AG09319 (cell line): ENCODE measurements at regions not wholly inside any gene's neighbourhood (a gene's known extent, or its start where the extent isn't known, plus 50 kb on each side); places are given as distances from the start of the nearest gene placed in this dataset.

ENCODE experiments used
- DNase-seq: peaks from one replicate; pipeline ENCODE4 v3.0.0-alpha.2; 2010; ENCODE audit warnings: low read depth; ENCODE audit errors: extremely low read depth
- TF ChIP-seq, protein P1 (sequence below): IDR thresholded peaks from 2 replicates; pipeline ENCODE4 v1.5.1; 2011; ENCODE audit warnings: low read depth, mild to moderate bottlenecking, inconsistent platforms, low read length, moderate library complexity

DNA sequence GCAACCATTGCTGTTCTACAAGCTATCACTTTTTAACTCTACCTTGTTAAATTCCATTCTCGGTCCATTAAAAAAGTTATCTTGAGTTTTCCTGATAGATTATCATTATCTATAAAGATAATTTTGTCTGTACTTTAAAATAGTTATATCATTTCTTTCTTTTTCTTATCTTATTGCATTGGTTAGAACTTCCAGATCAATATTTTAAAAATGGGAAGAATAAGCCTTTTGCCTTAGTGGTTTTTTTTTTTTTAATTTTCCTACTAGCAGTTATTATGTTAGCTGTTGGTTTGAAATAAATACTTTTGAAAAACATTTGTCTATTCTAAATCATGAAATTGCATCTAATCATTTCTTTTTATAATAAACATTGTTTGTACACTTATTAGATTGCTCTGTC, 71.0 kb upstream of the ATF3 start:
- no peak for DNase-seq
- TF ChIP-seq, protein P1, sequence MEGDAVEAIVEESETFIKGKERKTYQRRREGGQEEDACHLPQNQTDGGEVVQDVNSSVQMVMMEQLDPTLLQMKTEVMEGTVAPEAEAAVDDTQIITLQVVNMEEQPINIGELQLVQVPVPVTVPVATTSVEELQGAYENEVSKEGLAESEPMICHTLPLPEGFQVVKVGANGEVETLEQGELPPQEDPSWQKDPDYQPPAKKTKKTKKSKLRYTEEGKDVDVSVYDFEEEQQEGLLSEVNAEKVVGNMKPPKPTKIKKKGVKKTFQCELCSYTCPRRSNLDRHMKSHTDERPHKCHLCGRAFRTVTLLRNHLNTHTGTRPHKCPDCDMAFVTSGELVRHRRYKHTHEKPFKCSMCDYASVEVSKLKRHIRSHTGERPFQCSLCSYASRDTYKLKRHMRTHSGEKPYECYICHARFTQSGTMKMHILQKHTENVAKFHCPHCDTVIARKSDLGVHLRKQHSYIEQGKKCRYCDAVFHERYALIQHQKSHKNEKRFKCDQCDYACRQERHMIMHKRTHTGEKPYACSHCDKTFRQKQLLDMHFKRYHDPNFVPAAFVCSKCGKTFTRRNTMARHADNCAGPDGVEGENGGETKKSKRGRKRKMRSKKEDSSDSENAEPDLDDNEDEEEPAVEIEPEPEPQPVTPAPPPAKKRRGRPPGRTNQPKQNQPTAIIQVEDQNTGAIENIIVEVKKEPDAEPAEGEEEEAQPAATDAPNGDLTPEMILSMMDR, result no peak

- TF ChIP-seq, protein P1, result no peak
- no peak for DNase-seq
These were observed 68.7 kb upstream of the ATF3 start for GRCh38 chr1:212539737-212540430.

DNA sequence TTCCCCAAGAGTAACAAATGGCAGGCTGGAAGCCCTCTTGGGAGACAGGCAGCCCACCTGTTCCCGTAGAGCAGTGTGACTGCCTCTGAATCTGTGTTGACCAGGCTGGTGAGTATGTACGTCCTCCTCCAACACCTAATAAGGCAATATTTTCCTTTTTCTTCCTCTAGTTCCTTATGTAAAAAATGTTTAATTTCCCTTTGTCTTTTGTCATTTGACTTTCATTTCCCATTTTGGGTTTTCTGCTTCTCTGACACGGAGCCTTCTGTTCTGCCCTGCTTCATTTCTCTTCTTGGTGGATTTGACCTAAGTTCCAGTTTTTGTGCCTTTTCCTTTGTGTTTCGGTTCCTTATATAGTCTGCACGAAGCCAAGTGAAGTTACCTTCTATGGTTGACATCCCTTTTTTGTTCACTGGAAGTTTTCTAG, 65.8 kb upstream of the ATF3 start:
- DNase-seq, result no peak
- TF ChIP-seq, protein P1, result no peak

- TF ChIP-seq, protein P1, result no peak
- no peak for DNase-seq
These were observed 64.5 kb upstream of the ATF3 start for GRCh38 chr1:212544110-212544509.

GRCh38 chr1:212545941-212546635, 62.5 kb upstream of the ATF3 start:
- no peak for DNase-seq
- TF ChIP-seq, protein P1, result no peak

DNA sequence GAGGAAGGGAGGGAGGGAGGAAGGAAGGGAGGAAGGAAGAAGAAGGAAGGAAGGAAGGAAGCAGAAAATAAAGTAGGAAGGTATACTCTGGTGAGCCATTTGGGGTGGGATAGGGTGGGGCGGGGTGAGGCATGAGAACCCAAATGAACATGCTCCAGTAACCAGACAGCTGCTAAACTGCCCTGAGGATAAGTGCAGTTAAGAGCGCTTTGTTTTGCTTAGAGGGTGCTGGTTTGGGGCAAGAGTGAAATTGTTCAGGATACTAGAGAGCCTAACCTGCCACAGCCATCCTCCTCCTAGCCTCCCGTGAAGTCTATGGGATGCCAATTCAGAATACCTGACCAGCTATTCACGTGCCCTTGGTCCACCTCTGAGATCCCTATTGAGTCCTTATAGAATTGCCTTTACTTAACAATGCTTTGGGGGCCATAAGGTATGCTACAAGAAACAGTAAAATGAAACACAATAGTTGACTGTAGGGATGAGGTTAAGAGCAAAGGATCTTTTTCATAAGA, 59.0 kb upstream of the ATF3 start:
- TF ChIP-seq, protein P1, result no peak
- DNase-seq, result no peak

DNA sequence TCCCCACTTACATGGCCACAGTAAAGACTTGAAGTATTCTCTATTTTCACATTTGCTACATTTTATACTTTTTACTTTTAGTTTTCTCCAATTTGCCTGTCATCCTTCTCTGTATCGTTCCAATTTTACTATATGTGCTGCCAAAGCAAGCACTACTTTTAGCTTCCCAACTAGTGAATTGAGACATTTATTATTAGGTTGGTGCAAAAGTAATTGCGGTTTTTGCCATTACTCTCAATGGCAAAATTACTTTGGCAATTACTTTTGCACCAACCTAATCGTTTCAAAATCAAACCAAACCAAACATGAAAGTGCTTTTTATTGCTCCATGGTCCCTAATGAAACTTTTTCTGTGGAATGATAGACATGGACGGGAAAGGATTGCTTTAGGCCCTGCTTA, 56.6 kb upstream of the ATF3 start:
- no peak for DNase-seq
- TF ChIP-seq, protein P1, result no peak
